Adrenal gland (tissue), 9 donors: ENCODE measurements at regions not wholly inside any gene's neighbourhood (a gene's known extent, or its start where the extent isn't known, plus 50 kb on each side); places are given as distances from the start of the nearest gene placed in this dataset.

Experiments
- DNase-seq, 7 donors: peaks; one replicate each; pipeline ENCODE4 v3.0.0-alpha.2; 2019 to 2020
- H3K27ac ChIP-seq, 5 donors: fragments of 200-600 bp; sonication (generic) in 4 of 5; 1 replicate in 3 of 5; 2 replicates in 2 of 5; pipeline versions ENCODE4 v1.5.1 to v1.8.0; 2016 to 2020; ENCODE audit warnings: mild to moderate bottlenecking in 1 of 5
- H3K27me3 ChIP-seq: fragments of 200-600 bp; 2 replicates; pipeline ENCODE4 v1.8.0; 2021
- H3K36me3 ChIP-seq, 2 donors: fragments of 200-600 bp; replicated peaks in 1 of 2; 1 replicate in 1 of 2; 2 replicates in 1 of 2; pipeline versions ENCODE4 v1.5.1 to v1.8.0; 2018 to 2022
- H3K4me1 ChIP-seq, 2 donors: fragments of 200-600 bp; replicated peaks in 1 of 2; 1 replicate in 1 of 2; 2 replicates in 1 of 2; pipeline versions ENCODE4 v1.5.1 to v1.8.0; 2018 to 2021
- H3K4me3 ChIP-seq, 4 donors: fragments of 200-600 bp; sonication (generic) in 3 of 4; one replicate each; pipeline ENCODE4 v1.5.1; 2016 to 2018
- H3K9me3 ChIP-seq, 3 donors: fragments of 200-600 bp; sonication (generic) in 1 of 3; replicated peaks in 1 of 3; 1 replicate in 2 of 3; 2 replicates in 1 of 3; pipeline versions ENCODE4 v1.5.1 to v1.8.0; 2016 to 2021
- CTCF ChIP-seq, 6 experiments: fragments of 450-650 bp in 4 of 6; fragments of 200-600 bp in 2 of 6; sonication (generic) in 1 of 6; IDR thresholded peaks; 1 replicate in 5 of 6; 2 replicates in 1 of 6; pipeline versions ENCODE4 v1.5.1 to v1.8.0; 2016 to 2021; ENCODE audit warnings: antibody characterized with exemption in 6 of 6, mild to moderate bottlenecking in 2 of 6, moderate library complexity in 1 of 6
- POLR2A ChIP-seq, 2 donors: fragments of 450-650 bp; IDR thresholded peaks; one replicate each; pipeline ENCODE4 v1.6.1; 2017; ENCODE audit warnings: antibody characterized with exemption in 2 of 2, mild to moderate bottlenecking in 2 of 2, moderate library complexity in 1 of 2
- WGBS, 4 donors: extraction: QIAGEN DNeasy Blood & Tissue Kit in 2 of 4; methylation state at CpG; one replicate each; pipeline versions ENCODE4 v1.1.5 to v1.1.7; 2013 to 2017; 5-methylcytosine and 5-hydroxymethylcytosine counted together
- intact Hi-C, 2 donors: fragments of 100-400 bp; cut with DNase I; formaldehyde crosslinking; loops; one replicate each; pipeline versions ENCODE4 v1.14.1 to v1.15.0; 2022 to 2023
- donor health status: healthy with polysubstance abuse.
- donor health status: Bipolar disorder and iron deficiency.
- donor health status: DM: yes; HTN: yes; CAD: no.
- donor health status: DM: no; HTN: no; CAD: no.
- donor health status: DM: no; HTN: no; CAD: no.

GRCh38 chr3:30945291-30945690 is 50.8 kb upstream of the GADL1 start:
- H3K27me3 ChIP-seq: no peaks in the 10 kb centered on the region
- intact Hi-C loops: no loop called here
- 85 to 100% (median 87%) methylated on average over 1 of the region's 1 CpG for WGBS, 4 donors
- H3K27ac ChIP-seq: no peak overlapping the region
- H3K9me3 ChIP-seq: no peaks in the 10 kb centered on the region
- H3K4me3 ChIP-seq: no peak overlapping the region
- H3K4me1 ChIP-seq: no peaks in the 10 kb centered on the region
- no peak for DNase-seq
- TF ChIP-seq CTCF (IDR thresholded peaks at IDR 0.05) (no peak), POLR2A (IDR thresholded peaks at IDR 0.05) (no peak)
- no peaks in the 10 kb centered on the region for H3K36me3 ChIP-seq

- DNase-seq: no peak
- intact Hi-C loops: no loop called here
- WGBS, 4 donors: 69 to 91% (median 83%) methylated on average over 1 of the region's 1 CpG
- Histone ChIP-seq H3K27me3 (no peaks in the 10 kb centered on the region), H3K4me1 (no peaks in the 10 kb centered on the region), H3K27ac (no peak overlapping the region), H3K36me3 (no peaks in the 10 kb centered on the region), H3K4me3 (no peak overlapping the region), H3K9me3 (no peaks in the 10 kb centered on the region)
- TF ChIP-seq CTCF (IDR thresholded peaks at IDR 0.05) (no peak), POLR2A (IDR thresholded peaks at IDR 0.05) (no peak)
Observed at GRCh38 chr3:30948426-30948825, 54.0 kb upstream of the GADL1 start.

GRCh38 chr3:30951826-30952225 is 57.4 kb upstream of the GADL1 start:
- DNase-seq: no peak
- H3K4me3 ChIP-seq: no peak overlapping the region
- no peaks in the 10 kb centered on the region for H3K9me3 ChIP-seq
- no peaks in the 10 kb centered on the region for H3K4me1 ChIP-seq
- H3K27me3 ChIP-seq: no peaks in the 10 kb centered on the region
- intact Hi-C loops: no loop called here
- no peak overlapping the region for H3K27ac ChIP-seq
- TF ChIP-seq CTCF (IDR thresholded peaks at IDR 0.05) (no peak), POLR2A (IDR thresholded peaks at IDR 0.05) (no peak)
- WGBS, 4 donors: 68 to 85% (median 75%) methylated on average over 2 of the region's 2 CpGs
- no peaks in the 10 kb centered on the region for H3K36me3 ChIP-seq

- no peaks in the 10 kb centered on the region for H3K36me3 ChIP-seq
- 78 to 86% (median 83%) methylated on average over 3 of the region's 3 CpGs for WGBS, 4 donors
- TF ChIP-seq CTCF (IDR thresholded peaks at IDR 0.05): no peak
- no peak for TF ChIP-seq POLR2A (IDR thresholded peaks at IDR 0.05)
- H3K4me3 ChIP-seq: no peak overlapping the region
- H3K27ac ChIP-seq: no peak overlapping the region
- no peaks in the 10 kb centered on the region for H3K27me3 ChIP-seq
- H3K9me3 ChIP-seq: no peaks in the 10 kb centered on the region
- intact Hi-C loops: no loop called here
- no peaks in the 10 kb centered on the region for H3K4me1 ChIP-seq
- DNase-seq: no peak
Observed at GRCh38 chr3:30952786-30953185, 58.3 kb upstream of the GADL1 start.
